CD4-positive, alpha-beta T cell (primary cell): ENCODE measurements at regions not wholly inside any gene's neighbourhood (a gene's known extent, or its start where the extent isn't known, plus 50 kb on each side); places are given as distances from the start of the nearest gene placed in this dataset.

Experiments used
- ATAC-seq: fragments of 200-7000 bp; cut with Tn5 transposase; one replicate; pipeline ENCODE4 v1.10.0; 2022; ENCODE audit warnings: mild to moderate bottlenecking; ENCODE audit not compliant: poor library complexity
- CTCF ChIA-PET: fragments of 350-600 bp; sonication (Branson Sonifier 250); formaldehyde crosslinking; loops from one replicate; lab custom pipeline; 2021; ENCODE audit warnings: antibody characterized with exemption, inconsistent platforms; lab: Charles Lee
- POLR2A ChIA-PET: fragments of 350-600 bp; sonication (Branson Sonifier 250); formaldehyde crosslinking; loops from one replicate; lab custom pipeline; 2021; ENCODE audit warnings: antibody characterized with exemption, inconsistent platforms; lab: Charles Lee
- DNase-seq, 14 experiments: peaks; one replicate each; pipeline ENCODE4 v3.0.0-alpha.2; 2013 to 2020; ENCODE audit warnings: mixed read lengths in 2 of 14
- H3K27ac ChIP-seq, 2 donors: one replicate each; pipeline versions ENCODE4 v1.5.1 to v1.7.0; 2013; ENCODE audit warnings: low read length in 2 of 2, low read depth in 1 of 2, mild to moderate bottlenecking in 1 of 2
- H3K27me3 ChIP-seq, 2 experiments: 1 replicate in 1 of 2; 2 replicates in 1 of 2; pipeline versions ENCODE4 v1.6.1 to v1.7.0; 2013; ENCODE audit warnings: low read length in 2 of 2, control low read depth in 1 of 2, mild to moderate bottlenecking in 1 of 2, moderate library complexity in 1 of 2; ENCODE audit not compliant: insufficient read depth in 2 of 2, control insufficient read depth in 1 of 2
- H3K36me3 ChIP-seq: one replicate; pipeline ENCODE4 v1.6.1; 2013; ENCODE audit warnings: low read length, control low read depth; ENCODE audit not compliant: insufficient read depth
- H3K4me1 ChIP-seq: one replicate; pipeline ENCODE4 v1.6.1; 2013; ENCODE audit warnings: low read length, control low read depth; ENCODE audit not compliant: insufficient read depth
- H3K4me3 ChIP-seq: one replicate; pipeline ENCODE4 v1.5.1; 2013; ENCODE audit warnings: mild to moderate bottlenecking, low read length, moderate library complexity
- H3K9me3 ChIP-seq, 2 experiments: 1 replicate in 1 of 2; 2 replicates in 1 of 2; pipeline versions ENCODE4 v1.6.1 to v1.7.0; 2013; ENCODE audit warnings: low read length in 2 of 2, mild to moderate bottlenecking in 2 of 2, control low read depth in 1 of 2, moderate library complexity in 1 of 2; ENCODE audit not compliant: control insufficient read depth in 1 of 2, insufficient read depth in 1 of 2
- H3K27ac Mint-ChIP-seq: one replicate; pipeline ENCODE4 v1.8.0; 2020; ENCODE audit warnings: mixed read lengths
- H3K27me3 Mint-ChIP-seq: one replicate; pipeline ENCODE4 v1.8.0; 2021; ENCODE audit warnings: mixed read lengths
- H3K36me3 Mint-ChIP-seq: one replicate; pipeline ENCODE4 v1.8.0; 2021; ENCODE audit warnings: low read depth, mixed read lengths
- H3K4me1 Mint-ChIP-seq: one replicate; pipeline ENCODE4 v1.8.0; 2021; ENCODE audit warnings: low read depth, mixed read lengths
- H3K4me3 Mint-ChIP-seq: one replicate; pipeline ENCODE4 v1.8.0; 2020; ENCODE audit warnings: mild to moderate bottlenecking, mixed read lengths
- H3K9me3 Mint-ChIP-seq: one replicate; pipeline ENCODE4 v1.8.0; 2020; ENCODE audit warnings: mixed read lengths
- intact Hi-C, 2 experiments: fragments of 100-400 bp; cut with DNase I in 1 of 2; cut with micrococcal nuclease in 1 of 2; formaldehyde crosslinking; loops; one replicate each; pipeline versions ENCODE4 v1.15.1 to v1.9.0; 2023 to 2025; cut with DNase I, micrococcal nuclease
- TF ChIP-seq, protein P1 (sequence below): fragments of 200-600 bp; IDR thresholded peaks from one replicate; pipeline ENCODE4 v1.8.0; 2022; ENCODE audit warnings: antibody characterized with exemption, mild to moderate bottlenecking

DNA sequence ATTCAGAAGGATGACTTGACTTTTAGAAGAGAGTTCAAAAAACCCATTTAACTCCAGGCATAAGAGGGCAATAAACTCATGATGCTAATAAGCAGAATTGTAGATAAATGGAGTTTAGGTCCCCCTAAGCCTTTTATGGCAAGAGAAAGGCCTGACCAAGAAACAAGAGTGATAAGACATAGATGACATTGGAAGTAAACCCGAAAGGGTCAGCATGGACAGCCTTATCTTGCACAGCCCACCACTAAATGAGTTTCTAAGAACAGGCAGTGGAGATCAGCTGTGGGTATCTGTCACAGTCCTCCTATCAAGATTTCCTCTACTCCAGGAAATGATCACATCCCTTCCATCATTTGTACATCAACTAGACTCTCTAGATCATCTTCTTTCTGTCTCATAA, 457.9 kb upstream of the ADAMTS9 start:
- H3K9me3 ChIP-seq = peaks cover 0 to 4% of the 10 kb centered on the region in 2 experiments
- Mint-ChIP-seq H3K4me1 (no peaks in the 10 kb centered on the region), H3K27me3 (no peaks in the 10 kb centered on the region), H3K27ac (no peak overlapping the region), H3K4me3 (no peak overlapping the region), H3K9me3 (peaks cover 6% of the 10 kb centered on the region), H3K36me3 (no peaks in the 10 kb centered on the region)
- intact Hi-C loops = no loop called here
- no peak overlapping the region for H3K4me3 ChIP-seq
- no peak overlapping the region for H3K27ac ChIP-seq
- POLR2A ChIA-PET = no interaction called here
- no peaks in the 10 kb centered on the region for H3K36me3 ChIP-seq
- DNase-seq (no peak), ATAC-seq (no peak)
- H3K4me1 ChIP-seq = no peaks in the 10 kb centered on the region
- no peaks in the 10 kb centered on the region for H3K27me3 ChIP-seq
- TF ChIP-seq, protein P1, sequence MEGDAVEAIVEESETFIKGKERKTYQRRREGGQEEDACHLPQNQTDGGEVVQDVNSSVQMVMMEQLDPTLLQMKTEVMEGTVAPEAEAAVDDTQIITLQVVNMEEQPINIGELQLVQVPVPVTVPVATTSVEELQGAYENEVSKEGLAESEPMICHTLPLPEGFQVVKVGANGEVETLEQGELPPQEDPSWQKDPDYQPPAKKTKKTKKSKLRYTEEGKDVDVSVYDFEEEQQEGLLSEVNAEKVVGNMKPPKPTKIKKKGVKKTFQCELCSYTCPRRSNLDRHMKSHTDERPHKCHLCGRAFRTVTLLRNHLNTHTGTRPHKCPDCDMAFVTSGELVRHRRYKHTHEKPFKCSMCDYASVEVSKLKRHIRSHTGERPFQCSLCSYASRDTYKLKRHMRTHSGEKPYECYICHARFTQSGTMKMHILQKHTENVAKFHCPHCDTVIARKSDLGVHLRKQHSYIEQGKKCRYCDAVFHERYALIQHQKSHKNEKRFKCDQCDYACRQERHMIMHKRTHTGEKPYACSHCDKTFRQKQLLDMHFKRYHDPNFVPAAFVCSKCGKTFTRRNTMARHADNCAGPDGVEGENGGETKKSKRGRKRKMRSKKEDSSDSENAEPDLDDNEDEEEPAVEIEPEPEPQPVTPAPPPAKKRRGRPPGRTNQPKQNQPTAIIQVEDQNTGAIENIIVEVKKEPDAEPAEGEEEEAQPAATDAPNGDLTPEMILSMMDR = no peak
- CTCF ChIA-PET = no interaction called here

DNA sequence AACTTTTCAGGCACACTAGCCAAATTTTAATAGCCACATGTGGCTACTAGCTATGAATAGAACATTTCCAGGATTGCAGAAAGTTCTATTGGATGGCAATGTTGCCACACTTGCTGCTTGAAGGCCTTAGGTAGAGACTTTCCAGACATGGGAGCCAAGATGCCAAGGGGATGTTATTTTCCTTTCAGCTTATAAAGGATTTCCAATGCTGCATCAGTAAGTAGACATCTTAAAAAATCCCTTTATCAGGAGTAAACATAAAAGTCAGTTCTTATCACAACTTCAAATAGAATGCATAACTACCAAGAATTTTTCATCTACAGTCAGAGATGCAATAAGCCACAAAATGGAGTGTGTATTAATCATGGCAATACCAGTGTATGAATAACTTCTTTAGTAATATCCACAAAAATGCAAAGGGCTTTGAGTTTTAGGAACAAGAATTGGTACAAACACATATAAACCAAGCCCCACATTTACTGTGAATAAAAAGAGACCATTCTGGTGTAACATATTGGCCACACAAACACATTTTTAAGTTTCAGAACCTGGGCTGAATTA, 457.1 kb upstream of the ADAMTS9 start:
- no peak overlapping the region for H3K27ac ChIP-seq
- no peak for ATAC-seq
- no peaks in the 10 kb centered on the region for H3K4me1 ChIP-seq
- peaks cover 0 to 4% of the 10 kb centered on the region in 2 experiments for H3K9me3 ChIP-seq
- Mint-ChIP-seq H3K36me3 (no peaks in the 10 kb centered on the region), H3K4me1 (no peaks in the 10 kb centered on the region), H3K4me3 (no peak overlapping the region), H3K27me3 (no peaks in the 10 kb centered on the region), H3K9me3 (peaks cover 7% of the 10 kb centered on the region), H3K27ac (no peak overlapping the region)
- H3K36me3 ChIP-seq = no peaks in the 10 kb centered on the region
- ChIA-PET CTCF (no interaction called here), POLR2A (no interaction called here)
- DNase-seq = no peak
- H3K4me3 ChIP-seq = no peak overlapping the region
- H3K27me3 ChIP-seq = no peaks in the 10 kb centered on the region
- intact Hi-C loops = no loop called here
- TF ChIP-seq, protein P1 = no peak

DNA sequence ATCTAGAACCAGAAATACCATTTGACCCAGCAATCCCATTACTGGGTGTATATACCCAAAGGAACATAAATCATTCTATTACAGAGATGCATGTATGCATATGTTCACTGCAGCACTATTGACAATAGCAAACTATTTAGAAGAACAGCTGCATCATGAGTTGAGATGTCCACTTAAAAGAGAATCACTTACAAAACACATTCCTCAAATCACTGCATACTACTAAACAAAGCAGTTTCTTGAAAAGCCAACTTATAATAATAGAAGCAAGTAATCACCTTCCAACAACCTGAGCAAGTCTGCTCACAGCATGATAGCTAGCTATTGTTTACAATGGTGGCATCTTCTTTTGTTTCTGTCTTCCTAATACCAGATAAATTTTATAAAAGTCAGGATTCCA, 454.7 kb upstream of the ADAMTS9 start:
- POLR2A ChIA-PET = no interaction called here
- no peak for ATAC-seq

More for the DNA sequence above, 454.7 kb upstream of the ADAMTS9 start:
- intact Hi-C loops = no loop called here
- Mint-ChIP-seq H3K9me3 (peaks cover 8% of the 10 kb centered on the region), H3K27me3 (no peaks in the 10 kb centered on the region), H3K27ac (no peak overlapping the region), H3K4me1 (no peaks in the 10 kb centered on the region), H3K36me3 (no peaks in the 10 kb centered on the region), H3K4me3 (no peak overlapping the region)
- Histone ChIP-seq H3K27me3 (no peaks in the 10 kb centered on the region), H3K36me3 (no peaks in the 10 kb centered on the region), H3K4me3 (no peak overlapping the region), H3K27ac (no peak overlapping the region), H3K4me1 (no peaks in the 10 kb centered on the region), H3K9me3 (peaks cover 0 to 4% of the 10 kb centered on the region in 2 experiments)
- no peak for DNase-seq
- CTCF ChIA-PET = no interaction called here
- TF ChIP-seq, protein P1 = no peak
